HG03575 (cell line): ENCODE measurements at regions not wholly inside any gene's neighbourhood (a gene's known extent, or its start where the extent isn't known, plus 50 kb on each side); places are given as distances from the start of the nearest gene placed in this dataset.
"Not testable (repeated sequence)": the region's sequence is repeated elsewhere in the genome, so short reads cannot be mapped to it uniquely, and the experiment has no call there.

Experiments used
- ATAC-seq: cut with Tn5 transposase; IDR thresholded peaks from one replicate; pipeline ENCODE4 v1.9.1; 2021; ENCODE audit not compliant: unreplicated experiment, insufficient number of reproducible peaks, low FRiP score; ENCODE audit errors: extremely low read depth

DNA sequence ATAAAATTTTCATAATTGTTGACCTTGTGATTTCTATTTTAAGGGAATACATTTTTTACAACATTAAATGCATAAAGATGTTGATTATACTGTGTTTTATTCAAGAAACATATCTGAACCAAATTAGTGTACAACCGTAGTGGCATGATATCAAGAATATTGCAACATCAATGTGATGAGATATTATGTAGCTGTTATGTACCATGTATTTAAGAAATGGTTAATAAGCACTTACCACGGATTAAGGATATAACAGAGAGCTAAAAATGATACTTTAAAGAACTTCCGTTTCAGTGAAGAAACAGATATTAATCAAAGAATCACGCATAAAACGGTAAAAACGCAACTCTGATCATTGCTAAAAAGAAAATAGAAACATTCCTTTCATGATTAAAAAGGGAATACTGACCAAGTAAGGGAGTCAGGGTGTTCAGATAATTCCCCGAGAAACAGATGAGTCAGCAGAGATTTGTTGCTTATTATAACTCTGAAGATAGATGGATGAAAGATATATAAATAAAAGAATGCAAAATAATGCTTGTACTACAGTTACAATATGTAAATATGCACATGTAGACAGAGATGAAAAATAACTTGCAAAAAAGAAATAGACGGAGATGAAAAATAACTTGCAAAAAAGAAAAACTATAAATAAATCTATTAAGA is 281.9 kb upstream of the MAF start:
- ATAC-seq, result no peak

DNA sequence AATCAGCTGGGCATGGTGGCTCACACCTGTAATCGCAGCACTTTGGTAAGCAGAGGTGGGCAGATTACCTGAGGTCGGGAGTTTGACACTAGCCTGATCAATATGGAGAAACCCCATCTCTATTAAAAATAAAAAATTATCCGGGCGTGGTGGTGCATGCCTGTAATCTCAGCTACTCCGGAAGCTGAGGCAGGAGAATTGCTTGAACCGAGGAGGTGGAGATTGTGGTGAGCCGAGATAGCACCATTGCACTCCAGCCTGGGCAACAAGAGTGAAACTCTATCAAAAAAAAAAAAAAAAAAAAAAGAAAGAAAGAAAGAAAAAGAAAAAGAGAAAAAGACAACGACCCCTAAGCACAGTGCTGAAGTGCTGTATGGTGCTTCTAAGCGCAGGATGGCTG is 280.6 kb upstream of the MAF start:
- ATAC-seq, result not testable (repeated sequence)

DNA sequence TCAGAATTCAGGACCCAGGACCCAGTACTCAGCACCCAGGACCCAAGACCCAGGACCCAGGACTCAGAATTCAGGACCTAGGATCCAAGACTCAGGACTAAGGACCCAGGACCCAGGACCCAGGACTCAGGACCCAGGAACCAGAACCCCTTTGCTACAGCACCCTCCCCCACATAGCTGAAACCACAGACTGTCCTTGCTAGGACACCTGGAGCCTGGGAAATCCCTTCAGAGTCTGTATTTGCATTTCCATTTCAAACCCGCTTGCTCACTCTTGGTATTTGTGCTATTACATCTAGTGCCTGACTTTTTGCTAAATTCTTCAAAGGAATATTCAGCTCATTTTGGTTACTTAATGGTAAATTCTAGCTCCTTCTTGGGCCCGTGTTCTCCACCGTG is 275.8 kb upstream of the MAF start:
- no peak for ATAC-seq

DNA sequence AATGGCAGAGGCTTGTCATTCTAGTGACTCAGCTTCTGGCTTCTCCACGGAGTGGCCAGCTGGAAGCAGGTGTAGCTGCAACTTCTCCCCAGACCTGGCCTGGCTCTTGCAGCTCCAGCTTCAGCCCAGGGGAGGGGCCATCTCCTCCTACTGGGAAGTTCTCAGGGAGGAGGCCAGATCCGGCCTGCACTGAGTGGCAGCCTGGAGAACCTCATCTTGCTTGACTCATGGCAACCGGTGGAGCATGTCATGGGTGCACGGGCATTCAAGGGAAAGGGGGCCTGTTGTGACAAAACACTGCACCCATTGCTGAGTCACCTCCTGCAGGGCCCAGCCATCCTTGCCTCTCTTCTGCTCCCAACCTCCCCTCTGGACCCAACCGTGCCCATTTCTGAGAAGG is 273.9 kb upstream of the MAF start:
- ATAC-seq, result no peak

DNA sequence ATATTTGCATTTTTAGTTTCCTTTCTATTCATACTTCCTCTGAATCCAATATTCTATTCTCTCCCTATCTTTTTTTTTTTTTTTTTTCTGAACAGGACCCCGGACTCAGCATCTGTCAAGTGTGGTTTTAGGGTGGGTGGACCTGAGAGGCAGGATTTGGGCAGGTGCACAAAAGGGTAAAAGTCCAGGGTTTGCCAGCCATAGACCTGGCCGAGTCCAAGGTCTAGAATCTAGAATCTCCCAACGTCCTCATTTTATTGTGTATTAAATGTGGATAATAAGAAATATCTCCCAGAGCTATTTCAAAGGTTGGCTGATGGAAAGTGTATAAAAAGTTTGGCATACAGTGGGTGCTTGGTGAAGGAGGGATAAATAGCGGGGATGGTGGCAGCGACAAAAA is 273.3 kb upstream of the MAF start:
- ATAC-seq, result no peak

DNA sequence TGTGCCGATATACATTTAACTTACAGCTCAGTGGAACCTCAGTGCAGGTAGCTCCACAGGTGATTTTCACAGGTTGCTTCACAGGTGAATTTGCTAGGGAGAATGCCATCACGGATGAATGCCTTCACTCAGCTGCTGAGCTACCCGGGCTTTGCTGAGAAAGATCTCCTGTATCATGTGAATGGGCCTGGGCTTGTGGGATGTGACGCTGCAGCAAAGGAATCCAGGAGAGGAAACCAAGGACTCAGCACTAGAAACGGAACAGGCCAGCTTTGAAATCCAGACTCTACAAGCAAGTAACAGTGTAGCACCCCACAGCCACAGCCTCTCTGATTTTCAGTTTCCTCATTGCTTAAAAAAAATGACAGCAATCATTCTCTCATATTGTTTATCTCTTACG is 271.4 kb upstream of the MAF start:
- no peak for ATAC-seq

DNA sequence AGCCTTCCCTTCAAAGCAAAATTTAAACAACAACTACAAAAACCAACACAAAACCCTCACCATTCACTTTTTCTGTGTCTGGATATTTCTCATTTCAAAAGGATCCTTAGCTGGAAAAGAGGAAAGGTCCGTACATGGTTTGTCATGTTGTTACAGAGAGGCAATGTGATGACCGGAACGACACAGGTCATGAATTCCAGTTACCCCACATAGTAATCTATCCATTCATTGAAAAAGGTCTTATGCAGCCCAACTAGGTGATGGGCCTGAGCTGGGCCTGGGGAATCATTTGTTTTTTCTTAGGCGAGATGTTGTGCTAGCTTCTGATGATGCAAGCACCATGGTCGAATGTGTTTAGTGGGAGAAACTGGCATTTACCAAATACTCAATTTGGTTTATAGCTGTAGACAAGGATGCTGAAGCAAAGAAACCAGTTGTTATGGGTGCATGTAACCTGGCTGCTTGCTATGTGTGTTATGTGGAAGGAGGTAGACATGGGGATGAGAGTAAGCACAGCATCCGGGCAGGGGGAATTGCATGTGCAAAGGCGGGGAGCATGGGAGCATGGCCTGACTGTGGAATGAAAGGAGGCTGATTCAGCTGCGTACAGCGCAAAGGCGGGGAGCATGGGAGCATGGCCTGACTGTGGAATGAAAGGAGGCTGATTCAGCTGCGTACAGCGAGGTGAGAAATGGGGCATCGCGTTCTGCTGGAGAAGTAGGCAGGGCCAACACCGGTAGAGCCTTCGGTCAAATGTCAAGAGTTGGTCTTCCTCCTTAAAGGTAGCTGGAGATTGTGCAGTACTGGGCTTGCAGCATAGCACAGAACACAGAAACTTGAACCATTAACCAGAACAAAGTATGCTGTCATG is 269.7 kb upstream of the MAF start:
- no peak for ATAC-seq

DNA sequence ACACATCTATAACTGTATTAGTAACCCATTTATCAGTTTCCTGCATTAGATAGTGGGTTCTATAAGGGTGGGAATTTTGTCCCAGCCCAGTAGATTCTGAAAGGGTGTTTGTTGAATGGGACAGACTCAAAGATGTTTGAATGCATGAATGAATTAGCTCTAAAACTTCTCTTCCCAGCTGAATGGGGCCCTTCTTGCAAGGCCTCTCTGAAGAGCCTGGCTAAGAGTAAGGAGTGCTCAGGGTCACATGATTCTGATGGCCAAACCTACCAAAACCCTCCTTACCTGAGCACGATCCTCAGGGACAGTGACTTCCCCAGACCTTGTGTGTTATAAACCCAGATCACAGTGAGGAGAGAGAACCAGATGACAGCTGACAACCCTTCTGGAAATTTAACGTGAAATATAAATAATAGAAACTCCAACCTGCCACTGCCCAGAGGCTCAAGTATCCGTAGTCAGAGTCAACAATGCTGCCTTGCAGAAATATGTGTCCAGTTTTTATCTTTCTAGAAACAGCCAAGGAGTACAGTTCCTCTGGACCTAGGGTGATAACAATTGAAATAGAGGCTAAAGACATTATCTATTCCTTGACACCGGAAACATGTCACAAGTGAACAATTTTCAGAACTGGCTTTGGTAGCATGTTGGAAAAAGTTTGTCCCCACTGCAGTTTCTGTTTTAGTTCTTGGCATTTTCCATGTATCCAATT is 268.9 kb upstream of the MAF start:
- no peak for ATAC-seq

DNA sequence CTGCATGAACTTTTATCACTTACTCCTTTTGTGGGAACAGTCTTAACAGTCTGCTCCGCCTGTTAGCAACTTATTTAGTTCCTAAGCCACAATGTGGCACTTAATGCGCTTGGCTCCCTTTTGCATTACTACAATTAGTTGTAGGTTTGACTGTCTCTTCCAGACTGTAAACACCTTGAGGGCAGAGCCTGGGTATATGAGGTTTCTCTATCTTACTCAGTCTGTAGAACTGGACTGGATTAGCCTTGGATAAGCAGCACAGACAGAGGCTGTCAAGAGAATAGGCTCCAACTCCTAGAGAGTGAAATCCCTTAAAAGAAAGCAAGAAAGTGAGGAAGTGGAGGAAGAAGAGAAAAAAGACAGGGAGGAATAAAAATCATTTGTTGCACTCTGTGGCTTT is 268.3 kb upstream of the MAF start:
- ATAC-seq, result no peak

DNA sequence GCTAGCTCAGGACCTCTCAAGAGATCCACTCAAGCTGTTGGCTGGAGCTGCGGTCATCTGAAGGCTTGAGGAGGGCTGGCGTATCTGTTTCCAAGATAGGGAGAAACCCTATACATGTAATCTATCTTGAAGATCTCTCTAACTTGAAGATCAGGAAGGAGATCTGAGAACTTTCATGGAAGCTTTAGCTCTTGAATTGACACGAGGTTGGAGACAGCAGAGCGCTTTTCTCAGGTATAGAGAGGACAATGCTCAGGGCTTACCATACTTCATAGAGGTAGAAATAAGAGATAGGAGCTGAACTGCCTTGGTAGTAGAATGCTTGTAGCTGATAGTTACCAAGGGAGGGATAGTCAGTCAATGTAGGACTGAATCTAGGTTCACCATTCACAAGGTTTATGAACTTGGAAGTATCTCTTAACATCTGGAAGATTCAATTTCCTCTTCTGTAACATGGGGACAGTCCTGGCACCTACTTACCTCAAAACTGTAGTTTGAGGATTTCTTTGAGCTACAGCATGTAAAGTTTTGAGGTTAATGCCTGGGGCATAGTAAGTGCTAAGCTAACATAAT is 267.0 kb upstream of the MAF start:
- no peak for ATAC-seq

DNA sequence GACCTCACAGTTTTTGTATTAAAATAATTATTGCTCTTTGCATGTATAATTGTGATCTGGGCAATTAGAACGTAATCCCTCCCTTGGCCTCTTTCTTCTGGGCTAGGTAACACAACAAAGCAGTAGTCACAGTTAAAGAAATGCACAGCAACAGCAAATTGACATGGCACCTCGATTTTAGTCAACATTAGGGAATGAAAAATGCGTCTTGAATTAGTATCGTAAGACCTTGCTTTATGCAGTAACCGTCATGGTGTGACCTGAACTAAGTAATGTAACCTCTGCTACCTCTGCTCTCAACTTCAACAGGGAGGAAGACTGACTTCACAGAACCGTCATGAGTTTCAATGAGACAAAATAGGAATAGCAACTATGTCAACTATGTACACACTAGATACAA is 265.4 kb upstream of the MAF start:
- ATAC-seq, result no peak

DNA sequence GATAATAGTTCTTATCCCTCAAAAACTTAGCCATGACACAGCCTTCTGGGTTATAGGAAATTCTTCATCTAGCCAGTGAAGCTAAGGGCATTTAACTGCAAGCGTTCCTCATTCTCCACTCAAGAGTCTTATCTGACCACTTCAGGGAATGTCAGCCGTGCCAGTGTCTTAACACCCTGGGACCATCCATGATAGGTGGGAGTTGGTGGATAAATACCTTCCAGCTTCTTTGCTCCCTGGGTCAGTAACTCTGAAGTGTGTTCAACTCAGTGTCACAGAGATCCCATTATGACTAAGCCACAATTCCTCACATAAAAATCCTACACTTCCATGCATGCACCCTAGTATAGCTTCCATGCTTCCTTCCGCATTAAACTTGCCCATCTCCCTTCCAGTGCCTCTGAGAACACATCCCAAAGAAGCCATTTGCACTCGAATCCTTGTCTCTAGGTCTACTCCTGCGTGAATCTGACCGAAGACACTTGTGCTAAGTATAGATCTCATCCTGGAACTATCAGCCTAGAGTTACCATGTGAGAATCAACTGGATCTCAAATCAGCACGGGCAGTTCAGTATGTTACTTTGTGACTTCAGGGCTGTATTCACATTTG is 264.3 kb upstream of the MAF start:
- no peak for ATAC-seq

DNA sequence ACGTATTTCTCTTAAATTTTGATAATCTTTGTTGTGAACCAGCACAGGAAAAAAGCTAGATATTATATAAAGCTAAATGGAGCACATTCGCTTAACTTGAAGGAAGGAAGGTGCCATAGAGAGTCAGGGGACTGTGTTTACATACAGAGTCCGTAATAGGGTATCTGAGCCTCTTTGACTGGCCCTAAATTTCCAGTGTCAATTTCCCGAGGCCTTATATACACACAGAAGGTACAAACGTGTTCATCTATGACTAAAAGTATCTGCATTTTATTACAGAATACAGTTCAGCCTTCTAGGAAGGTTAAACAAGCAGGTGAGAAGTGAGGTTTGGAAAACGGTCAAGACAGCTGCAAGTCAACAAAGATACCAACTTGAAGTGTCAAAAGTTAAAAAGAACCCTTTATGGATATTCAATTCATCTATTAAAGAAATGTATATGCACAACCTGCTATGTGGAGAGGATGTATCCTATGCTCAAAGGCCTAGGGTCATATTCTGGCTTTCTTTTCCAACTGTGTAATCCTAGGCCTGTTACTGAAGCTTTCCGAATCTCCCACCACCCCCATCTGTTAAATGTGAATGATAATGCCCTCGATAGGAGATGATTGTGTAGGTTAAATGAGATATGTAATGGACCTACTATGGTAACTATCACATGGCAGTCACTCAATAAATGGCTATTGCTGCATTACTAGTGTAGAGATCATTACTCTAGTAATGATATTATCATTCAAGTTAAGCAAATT is 263.7 kb upstream of the MAF start:
- ATAC-seq, result no peak

DNA sequence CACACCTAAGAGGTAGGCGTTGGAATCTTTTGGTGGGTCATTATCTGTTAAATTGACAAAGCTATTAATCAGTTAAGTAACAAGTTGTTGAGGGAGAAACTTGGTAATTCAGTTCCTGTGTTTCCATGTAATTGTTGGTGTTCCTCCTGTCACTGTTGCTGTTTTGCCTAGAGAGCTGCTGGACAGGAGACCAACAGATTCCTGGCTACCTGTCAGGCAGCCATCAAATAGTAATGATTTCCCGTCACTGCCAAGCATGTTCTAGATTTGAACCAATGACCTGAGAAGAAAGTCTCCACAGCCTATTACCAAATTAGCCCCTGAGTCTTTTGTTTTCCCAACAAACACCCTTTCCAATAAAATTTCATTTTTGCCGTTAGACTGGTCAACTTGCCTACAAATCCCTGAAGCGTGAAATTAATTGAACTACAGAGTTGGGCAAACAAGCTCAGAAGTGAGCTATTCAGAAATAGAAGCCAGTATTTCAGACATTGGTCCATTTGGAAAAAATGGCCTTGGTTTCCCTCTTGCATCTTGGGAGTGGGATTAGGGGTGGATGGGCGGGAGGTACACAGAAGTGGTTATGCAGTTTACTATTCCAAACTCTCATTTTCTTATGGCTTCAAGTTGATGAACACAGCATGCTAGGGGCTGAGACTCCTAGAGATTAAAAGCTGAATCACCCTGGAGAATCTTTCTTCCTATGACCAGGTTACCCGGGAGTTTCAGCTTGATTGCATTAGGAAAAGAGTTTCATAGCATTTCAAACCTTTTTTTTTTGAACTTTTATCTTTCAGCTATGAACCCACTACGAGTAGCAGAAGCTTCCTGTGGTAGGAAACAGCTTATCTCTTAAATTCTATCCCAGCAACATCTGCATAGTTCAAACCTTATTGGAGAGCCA is 262.8 kb upstream of the MAF start:
- ATAC-seq, result no peak

DNA sequence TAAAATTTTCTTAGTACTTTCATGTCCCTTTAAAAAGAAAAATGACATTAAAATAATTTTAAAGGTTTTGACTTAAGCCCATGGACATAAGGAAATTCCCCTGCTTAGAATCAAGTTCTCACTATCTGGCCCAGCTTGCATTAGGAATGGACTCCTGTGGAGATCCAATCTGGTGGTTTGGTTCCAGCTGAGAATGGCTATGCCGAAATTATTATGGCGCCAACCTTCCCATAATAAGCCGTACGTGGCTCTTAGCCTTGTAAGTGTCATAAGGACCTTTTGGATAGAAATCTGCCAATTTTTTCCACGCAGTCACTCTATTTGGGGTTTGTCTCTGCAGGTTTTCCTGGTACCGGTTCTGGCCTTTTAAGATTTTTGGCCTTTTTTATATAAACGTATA is 262.1 kb upstream of the MAF start:
- ATAC-seq, result no peak

DNA sequence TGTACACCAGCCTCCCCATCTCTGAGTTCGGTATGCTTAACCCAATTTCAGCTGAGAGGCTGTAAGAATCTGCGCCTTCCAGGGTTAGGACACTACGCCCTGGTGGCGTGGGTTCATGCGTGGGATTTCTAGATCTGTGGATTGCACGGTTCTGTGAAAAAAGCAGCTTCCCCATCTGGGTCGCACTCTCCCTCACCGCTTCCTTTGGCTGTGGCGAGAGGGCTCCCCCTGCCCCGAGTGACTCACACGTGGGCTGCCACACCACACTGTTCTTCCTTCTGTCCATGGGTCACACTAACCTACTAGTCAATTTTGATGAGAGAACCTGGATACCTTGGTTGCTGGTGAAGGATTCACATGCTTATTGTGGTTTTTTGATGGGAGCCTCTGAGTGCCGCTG is 256.0 kb upstream of the MAF start:
- no peak for ATAC-seq

DNA sequence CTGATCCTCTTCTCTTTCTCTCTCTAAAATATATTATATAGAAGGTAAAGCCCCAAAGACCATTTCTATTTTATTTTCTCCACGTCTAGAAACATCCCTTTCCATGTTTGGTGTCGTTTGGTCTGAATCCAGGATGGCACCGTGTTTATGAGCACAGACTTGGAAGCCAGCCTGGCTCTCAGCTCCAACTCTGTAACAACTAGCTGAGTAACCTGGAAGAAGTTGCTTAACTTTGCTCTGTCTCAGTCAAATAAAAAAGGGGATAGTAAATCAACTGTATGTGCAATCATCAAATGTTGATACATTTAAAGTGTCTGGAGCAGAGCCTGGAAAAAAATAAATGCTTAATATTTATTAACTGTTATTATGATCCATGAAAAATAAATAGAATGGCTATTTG is 249.8 kb upstream of the MAF start:
- no peak for ATAC-seq

DNA sequence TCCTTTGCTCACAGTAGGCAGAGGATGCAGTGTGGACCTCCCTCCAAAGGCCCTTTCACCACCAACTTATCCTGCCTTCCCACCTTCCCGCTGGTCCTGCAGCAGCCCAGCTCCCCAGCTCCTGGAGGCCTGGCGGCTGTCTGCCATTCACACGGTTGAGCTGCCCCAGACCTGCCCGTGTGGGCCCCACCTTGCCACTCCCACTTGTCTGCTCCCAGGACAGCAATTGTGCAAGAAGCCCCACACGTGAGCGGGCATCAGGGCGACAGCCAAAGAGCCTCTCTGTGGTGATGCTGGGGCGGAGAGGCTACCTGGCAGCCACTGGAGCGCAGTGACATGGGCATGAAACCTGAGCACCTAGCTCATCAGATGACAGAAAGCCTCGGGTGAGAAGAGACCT is 248.6 kb upstream of the MAF start:
- ATAC-seq, result no peak
